ENCODE measurements at regions not wholly inside any gene's neighbourhood (a gene's known extent, or its start where the extent isn't known, plus 50 kb on each side); places are given as distances from the start of the nearest gene placed in this dataset.

DNA sequence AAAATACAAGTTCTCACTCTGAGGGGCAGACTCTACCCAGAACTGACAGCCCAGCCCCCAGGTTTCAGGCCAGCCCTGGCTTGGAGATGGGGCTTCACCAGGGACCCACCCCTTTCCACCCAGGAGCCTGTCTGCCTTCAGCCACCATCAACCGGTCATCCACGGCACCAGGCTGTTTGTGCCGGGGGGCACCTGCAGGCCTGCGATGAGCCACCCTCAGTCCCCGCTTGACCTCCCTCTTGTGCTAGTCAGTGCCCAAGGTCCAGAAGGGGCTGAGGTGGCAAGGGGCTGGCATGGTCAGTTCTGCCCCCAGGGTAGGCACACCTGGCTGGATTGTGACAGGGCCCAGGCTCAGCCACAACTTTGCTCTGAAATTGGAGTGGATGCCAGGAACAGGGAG is 82.1 kb downstream of the ADRA2C start:
- TF ChIP-seq, protein P1, sequence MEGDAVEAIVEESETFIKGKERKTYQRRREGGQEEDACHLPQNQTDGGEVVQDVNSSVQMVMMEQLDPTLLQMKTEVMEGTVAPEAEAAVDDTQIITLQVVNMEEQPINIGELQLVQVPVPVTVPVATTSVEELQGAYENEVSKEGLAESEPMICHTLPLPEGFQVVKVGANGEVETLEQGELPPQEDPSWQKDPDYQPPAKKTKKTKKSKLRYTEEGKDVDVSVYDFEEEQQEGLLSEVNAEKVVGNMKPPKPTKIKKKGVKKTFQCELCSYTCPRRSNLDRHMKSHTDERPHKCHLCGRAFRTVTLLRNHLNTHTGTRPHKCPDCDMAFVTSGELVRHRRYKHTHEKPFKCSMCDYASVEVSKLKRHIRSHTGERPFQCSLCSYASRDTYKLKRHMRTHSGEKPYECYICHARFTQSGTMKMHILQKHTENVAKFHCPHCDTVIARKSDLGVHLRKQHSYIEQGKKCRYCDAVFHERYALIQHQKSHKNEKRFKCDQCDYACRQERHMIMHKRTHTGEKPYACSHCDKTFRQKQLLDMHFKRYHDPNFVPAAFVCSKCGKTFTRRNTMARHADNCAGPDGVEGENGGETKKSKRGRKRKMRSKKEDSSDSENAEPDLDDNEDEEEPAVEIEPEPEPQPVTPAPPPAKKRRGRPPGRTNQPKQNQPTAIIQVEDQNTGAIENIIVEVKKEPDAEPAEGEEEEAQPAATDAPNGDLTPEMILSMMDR (conservative IDR thresholded peaks at IDR 0.05; ENCODE audit: low read length), result no peak
- no peak for TF ChIP-seq EZH2phosphoT487 (IDR thresholded peaks at IDR 0.05; ENCODE audit: borderline replicate concordance)

Data from Loucy (cell line).